MM.1S (cell line): ENCODE measurements at regions not wholly inside any gene's neighbourhood (a gene's known extent, or its start where the extent isn't known, plus 50 kb on each side); places are given as distances from the start of the nearest gene placed in this dataset.
"Not testable (repeated sequence)": the region's sequence is repeated elsewhere in the genome, so short reads cannot be mapped to it uniquely, and the experiment has no call there.

Source experiments
- DNase-seq: peaks from one replicate; pipeline ENCODE4 v3.0.0-alpha.2; 2015
- H2AFZ ChIP-seq: fragments of 300-600 bp; sonication (generic); 2 replicates; pipeline ENCODE4 v1.6.0; 2016; ENCODE audit warnings: antibody characterized with exemption, low read length
- H3F3A ChIP-seq: fragments of 300-600 bp; sonication (generic); 2 replicates; pipeline ENCODE4 v1.6.1; 2016; ENCODE audit warnings: mild to moderate bottlenecking, antibody characterized with exemption, low read length, moderate library complexity, mixed read lengths; ENCODE audit not compliant: insufficient read depth
- H3K27ac ChIP-seq: fragments of 300-600 bp; sonication (generic); 2 replicates; pipeline ENCODE4 v1.5.1; 2016; ENCODE audit warnings: mild to moderate bottlenecking, low read length
- H3K27me3 ChIP-seq: fragments of 300-600 bp; sonication (generic); replicated peaks from 2 replicates; pipeline ENCODE4 v1.6.0; 2016; ENCODE audit warnings: low read length; ENCODE audit not compliant: insufficient read depth
- H3K36me3 ChIP-seq: fragments of 300-600 bp; sonication (generic); replicated peaks from 2 replicates; pipeline ENCODE4 v1.6.1; 2016; ENCODE audit warnings: mild to moderate bottlenecking, low read length, mixed read lengths; ENCODE audit not compliant: insufficient read depth
- H3K4me1 ChIP-seq: fragments of 300-600 bp; sonication (generic); 2 replicates; pipeline ENCODE4 v1.6.1; 2016; ENCODE audit warnings: low read length, mixed read lengths
- H3K4me2 ChIP-seq: fragments of 300-600 bp; sonication (generic); 2 replicates; pipeline ENCODE4 v1.6.0; 2016; ENCODE audit warnings: low read depth, low read length
- H3K4me3 ChIP-seq: fragments of 300-600 bp; sonication (generic); 2 replicates; pipeline ENCODE4 v1.5.1; 2016; ENCODE audit warnings: low read length, mixed read lengths
- H3K79me2 ChIP-seq: fragments of 300-600 bp; sonication (generic); 2 replicates; pipeline ENCODE4 v1.6.1; 2016; ENCODE audit warnings: mixed run types, low read length, mixed read lengths
- H3K9ac ChIP-seq: fragments of 300-600 bp; sonication (generic); 2 replicates; pipeline ENCODE4 v1.6.1; 2016; ENCODE audit warnings: low read length, mixed read lengths
- H3K9me2 ChIP-seq: fragments of 300-600 bp; sonication (generic); replicated peaks from 2 replicates; pipeline ENCODE4 v1.6.1; 2016; ENCODE audit warnings: mild to moderate bottlenecking, low read length, mixed read lengths; ENCODE audit not compliant: insufficient read depth
- H3K9me3 ChIP-seq: fragments of 300-600 bp; sonication (generic); replicated peaks from 2 replicates; pipeline ENCODE4 v1.6.1; 2016; ENCODE audit warnings: mild to moderate bottlenecking, low read length, mixed read lengths; ENCODE audit not compliant: insufficient read depth
- H4K20me1 ChIP-seq: fragments of 300-600 bp; sonication (generic); 2 replicates; pipeline ENCODE4 v1.6.1; 2016; ENCODE audit warnings: mild to moderate bottlenecking, low read length, moderate library complexity, mixed read lengths; ENCODE audit not compliant: insufficient read depth
- EZH2 ChIP-seq: fragments of 300-600 bp; sonication (generic); optimal IDR thresholded peaks from 2 replicates; pipeline ENCODE3; 2017; ENCODE audit warnings: low read depth, mild to moderate bottlenecking, antibody characterized with exemption, low read length, mixed read lengths
- EZH2phosphoT487 ChIP-seq: fragments of 300-600 bp; sonication (generic); IDR thresholded peaks from 2 replicates; pipeline ENCODE4 v1.6.1; 2018; ENCODE audit warnings: antibody characterized with exemption, low read length
- TF ChIP-seq, protein P1 (sequence below): fragments of 300-600 bp; sonication (generic); IDR thresholded peaks from 2 replicates; pipeline ENCODE4 v1.5.1; 2016; ENCODE audit warnings: antibody characterized with exemption, low read length, mixed read lengths

DNA sequence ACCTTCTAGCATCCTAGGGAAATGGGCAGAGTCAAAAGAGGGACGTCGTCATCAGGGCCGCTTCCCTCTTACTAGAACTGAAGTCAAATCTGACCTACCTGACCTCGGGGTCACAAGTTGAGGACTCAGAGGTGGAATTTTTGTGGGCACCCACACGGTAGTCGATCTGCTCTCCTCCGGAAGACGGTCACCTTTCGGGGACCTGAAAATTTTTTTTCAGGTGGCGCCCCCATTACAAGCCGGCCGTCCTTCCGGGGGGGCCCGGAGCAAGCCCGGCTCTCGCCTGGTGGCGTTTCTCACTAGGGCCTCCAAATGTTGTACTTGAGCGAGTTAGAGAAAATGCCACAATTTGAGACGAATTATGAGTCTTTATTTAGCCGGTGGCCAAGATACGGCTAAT is 157.5 kb upstream of the FRG2C start:
- Histone ChIP-seq H3K27me3 (no peaks in the 10 kb centered on the region), H3K79me2 (peaks cover 11% of the 10 kb centered on the region), H4K20me1 (no peaks in the 10 kb centered on the region), H3F3A (peaks cover 11% of the 10 kb centered on the region), H2AFZ (no peak overlapping the region), H3K4me3 (no peak overlapping the region), H3K36me3 (no peaks in the 10 kb centered on the region), H3K9me2 (no peaks in the 10 kb centered on the region), H3K9me3 (no peaks in the 10 kb centered on the region), H3K4me2 (no peak overlapping the region), H3K27ac (no peak overlapping the region), H3K4me1 (peaks cover 4% of the 10 kb centered on the region; the same call in 1 of the 2 replicates), H3K9ac (no peak overlapping the region)
- DNase-seq, result no peak
- TF ChIP-seq, protein P1, sequence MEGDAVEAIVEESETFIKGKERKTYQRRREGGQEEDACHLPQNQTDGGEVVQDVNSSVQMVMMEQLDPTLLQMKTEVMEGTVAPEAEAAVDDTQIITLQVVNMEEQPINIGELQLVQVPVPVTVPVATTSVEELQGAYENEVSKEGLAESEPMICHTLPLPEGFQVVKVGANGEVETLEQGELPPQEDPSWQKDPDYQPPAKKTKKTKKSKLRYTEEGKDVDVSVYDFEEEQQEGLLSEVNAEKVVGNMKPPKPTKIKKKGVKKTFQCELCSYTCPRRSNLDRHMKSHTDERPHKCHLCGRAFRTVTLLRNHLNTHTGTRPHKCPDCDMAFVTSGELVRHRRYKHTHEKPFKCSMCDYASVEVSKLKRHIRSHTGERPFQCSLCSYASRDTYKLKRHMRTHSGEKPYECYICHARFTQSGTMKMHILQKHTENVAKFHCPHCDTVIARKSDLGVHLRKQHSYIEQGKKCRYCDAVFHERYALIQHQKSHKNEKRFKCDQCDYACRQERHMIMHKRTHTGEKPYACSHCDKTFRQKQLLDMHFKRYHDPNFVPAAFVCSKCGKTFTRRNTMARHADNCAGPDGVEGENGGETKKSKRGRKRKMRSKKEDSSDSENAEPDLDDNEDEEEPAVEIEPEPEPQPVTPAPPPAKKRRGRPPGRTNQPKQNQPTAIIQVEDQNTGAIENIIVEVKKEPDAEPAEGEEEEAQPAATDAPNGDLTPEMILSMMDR, result no peak
- TF ChIP-seq EZH2phosphoT487 (no peak), EZH2 (no peak)

DNA sequence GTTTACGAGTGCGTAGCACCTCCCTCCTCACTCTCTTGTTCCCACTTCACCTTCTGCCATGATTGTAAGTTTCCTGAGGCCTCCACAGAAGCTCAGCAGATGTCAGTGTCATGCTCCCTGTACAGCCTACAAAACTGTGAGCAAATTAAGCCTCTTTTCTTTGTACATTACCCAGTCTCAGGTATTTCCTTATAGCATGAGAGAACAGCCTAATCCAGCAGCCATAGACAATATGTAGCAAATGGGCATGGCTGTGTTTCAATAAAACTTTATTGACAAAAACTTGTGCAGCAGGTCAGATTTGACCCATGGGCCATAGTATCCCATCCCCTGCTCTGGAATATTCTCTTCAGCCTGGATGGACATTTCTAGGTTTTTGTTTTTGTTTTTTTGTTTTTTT is 156.2 kb upstream of the FRG2C start:
- not testable (repeated sequence) for H3F3A ChIP-seq, H3K27me3 ChIP-seq, H3K9me3 ChIP-seq, H3K4me3 ChIP-seq, H3K4me2 ChIP-seq, H2AFZ ChIP-seq, DNase-seq, H3K9me2 ChIP-seq, H3K36me3 ChIP-seq, H4K20me1 ChIP-seq, H3K27ac ChIP-seq, H3K9ac ChIP-seq, H3K4me1 ChIP-seq
- H3K79me2 ChIP-seq, result peaks cover 11% of the 10 kb centered on the region

DNA sequence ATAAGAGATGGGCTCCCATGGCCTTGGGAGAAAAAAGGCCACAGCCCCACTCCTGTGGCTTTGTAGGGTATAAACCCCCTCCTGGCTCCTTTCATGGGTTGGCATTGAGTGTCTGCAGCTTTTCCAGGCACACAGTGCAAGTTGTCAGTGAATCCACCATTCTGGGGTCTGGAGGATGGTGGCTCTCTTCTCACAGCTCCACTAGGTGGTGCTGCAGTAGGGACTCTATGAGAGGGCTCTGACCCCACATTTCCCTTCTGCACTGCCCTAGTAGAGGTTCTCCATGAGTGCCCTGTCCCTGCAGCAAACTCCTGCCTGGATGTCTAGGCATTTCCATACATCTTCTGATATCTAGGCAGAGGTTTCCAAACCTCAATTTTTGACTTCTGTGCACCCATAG is 136.5 kb upstream of the FRG2C start:
- not testable (repeated sequence) for H3K9me3 ChIP-seq, H3F3A ChIP-seq, H3K4me1 ChIP-seq, H3K27me3 ChIP-seq, H3K27ac ChIP-seq, H3K9ac ChIP-seq, H4K20me1 ChIP-seq, H2AFZ ChIP-seq, H3K79me2 ChIP-seq, H3K4me3 ChIP-seq, DNase-seq, H3K9me2 ChIP-seq, H3K4me2 ChIP-seq, H3K36me3 ChIP-seq

- H3K27ac ChIP-seq, H3K9me3 ChIP-seq, H3K4me1 ChIP-seq, H3K9ac ChIP-seq, H3K9me2 ChIP-seq, H3K4me2 ChIP-seq, H3F3A ChIP-seq, H3K4me3 ChIP-seq, H2AFZ ChIP-seq, H3K79me2 ChIP-seq, H3K36me3 ChIP-seq, H3K27me3 ChIP-seq, H4K20me1 ChIP-seq: not testable (repeated sequence)
- DNase-seq, result peak; percentile 49
- TF ChIP-seq, protein P1, result peak; percentile 61
Measured at GRCh38 chr3:75552095-75552494, 112.0 kb upstream of the FRG2C start.

DNA sequence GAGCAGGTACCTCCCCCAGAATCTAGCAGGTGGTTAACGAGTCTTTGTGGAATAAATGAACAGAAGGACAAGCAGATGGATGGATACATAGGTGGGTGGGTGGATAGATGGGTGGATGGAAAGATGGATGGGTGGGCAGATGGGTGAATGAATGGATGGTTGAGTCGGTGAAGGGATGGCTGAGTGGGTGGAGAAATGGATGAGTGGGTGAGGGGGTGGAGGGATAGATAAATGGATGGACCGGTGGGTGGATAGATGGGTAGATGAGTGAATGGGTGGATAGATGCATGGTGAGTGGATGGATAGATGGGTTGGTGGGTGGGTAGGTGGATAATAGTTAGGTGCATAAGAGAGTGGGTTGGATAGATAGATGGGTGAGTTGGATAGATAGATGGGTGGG is 99.7 kb upstream of the FRG2C start:
- not testable (repeated sequence) for H3K79me2 ChIP-seq, H3K4me3 ChIP-seq, H3K27ac ChIP-seq, H2AFZ ChIP-seq, H4K20me1 ChIP-seq, H3F3A ChIP-seq, H3K9me3 ChIP-seq, H3K4me1 ChIP-seq, H3K4me2 ChIP-seq, H3K27me3 ChIP-seq, H3K36me3 ChIP-seq, DNase-seq, H3K9me2 ChIP-seq, H3K9ac ChIP-seq

- H3K9me2 ChIP-seq, H3K27me3 ChIP-seq, H2AFZ ChIP-seq, H3K27ac ChIP-seq, H4K20me1 ChIP-seq, DNase-seq, H3K4me2 ChIP-seq, H3F3A ChIP-seq, H3K4me1 ChIP-seq, H3K36me3 ChIP-seq, H3K9ac ChIP-seq, H3K9me3 ChIP-seq, H3K4me3 ChIP-seq, H3K79me2 ChIP-seq: not testable (repeated sequence)
Measured at GRCh38 chr3:75572303-75572702, 91.8 kb upstream of the FRG2C start.

- not testable (repeated sequence) for H3K4me2 ChIP-seq, H3K27ac ChIP-seq, H3K9me3 ChIP-seq, H3K4me1 ChIP-seq, H3K9ac ChIP-seq, H3F3A ChIP-seq, H3K27me3 ChIP-seq, H4K20me1 ChIP-seq, H3K9me2 ChIP-seq, H3K79me2 ChIP-seq, H3K36me3 ChIP-seq, H2AFZ ChIP-seq, H3K4me3 ChIP-seq, DNase-seq
Measured at GRCh38 chr3:75579091-75579490, 85.0 kb upstream of the FRG2C start.
